ENCODE measurements at regions not wholly inside any gene's neighbourhood (a gene's known extent, or its start where the extent isn't known, plus 50 kb on each side); places are given as distances from the start of the nearest gene placed in this dataset.

DNA sequence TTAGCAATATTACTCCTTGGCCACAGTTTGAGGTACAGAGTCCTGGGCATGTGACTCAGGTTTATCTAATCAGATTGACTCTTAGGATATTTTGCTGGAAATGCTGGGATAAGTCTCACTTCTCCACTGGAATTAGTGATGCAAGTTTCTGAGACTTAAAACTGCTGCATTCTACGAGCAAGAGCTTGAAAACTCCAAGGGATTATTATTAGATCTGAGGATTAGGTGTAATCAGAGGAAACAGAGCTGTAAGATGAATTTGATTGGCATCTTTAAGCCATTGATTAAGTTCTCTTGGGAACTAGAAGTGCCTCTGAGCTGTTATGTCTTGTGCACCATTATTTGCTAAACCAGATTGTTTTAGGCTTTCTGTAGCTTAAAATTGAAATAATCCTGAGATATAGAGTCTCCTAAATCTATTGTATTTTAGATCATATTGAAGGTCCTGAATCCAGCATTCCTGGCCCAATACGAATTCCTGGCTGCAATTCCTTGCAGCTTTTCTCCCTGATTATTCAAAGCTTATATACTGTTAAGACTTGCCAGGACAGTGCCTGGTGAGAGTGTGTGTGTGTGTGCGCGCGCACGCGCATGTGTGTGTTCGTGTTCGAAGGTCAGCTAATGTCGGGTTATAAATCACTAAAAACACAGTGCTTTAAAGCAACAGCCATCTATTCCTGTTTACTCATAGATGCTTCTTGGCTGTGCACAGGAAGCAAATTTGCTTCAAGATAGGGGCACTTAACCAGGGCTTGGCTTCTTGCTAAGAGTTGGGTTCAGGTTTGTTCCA, 735.1 kb downstream of the STIM2 start:
- TF ChIP-seq, protein P1, sequence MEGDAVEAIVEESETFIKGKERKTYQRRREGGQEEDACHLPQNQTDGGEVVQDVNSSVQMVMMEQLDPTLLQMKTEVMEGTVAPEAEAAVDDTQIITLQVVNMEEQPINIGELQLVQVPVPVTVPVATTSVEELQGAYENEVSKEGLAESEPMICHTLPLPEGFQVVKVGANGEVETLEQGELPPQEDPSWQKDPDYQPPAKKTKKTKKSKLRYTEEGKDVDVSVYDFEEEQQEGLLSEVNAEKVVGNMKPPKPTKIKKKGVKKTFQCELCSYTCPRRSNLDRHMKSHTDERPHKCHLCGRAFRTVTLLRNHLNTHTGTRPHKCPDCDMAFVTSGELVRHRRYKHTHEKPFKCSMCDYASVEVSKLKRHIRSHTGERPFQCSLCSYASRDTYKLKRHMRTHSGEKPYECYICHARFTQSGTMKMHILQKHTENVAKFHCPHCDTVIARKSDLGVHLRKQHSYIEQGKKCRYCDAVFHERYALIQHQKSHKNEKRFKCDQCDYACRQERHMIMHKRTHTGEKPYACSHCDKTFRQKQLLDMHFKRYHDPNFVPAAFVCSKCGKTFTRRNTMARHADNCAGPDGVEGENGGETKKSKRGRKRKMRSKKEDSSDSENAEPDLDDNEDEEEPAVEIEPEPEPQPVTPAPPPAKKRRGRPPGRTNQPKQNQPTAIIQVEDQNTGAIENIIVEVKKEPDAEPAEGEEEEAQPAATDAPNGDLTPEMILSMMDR (conservative IDR thresholded peaks at IDR 0.05): no peak
- TF ChIP-seq EZH2 (IDR thresholded peaks at IDR 0.05; ENCODE audit: low read depth): no peak
